Hepatic stellate cell (primary cell): ENCODE measurements at regions not wholly inside any gene's neighbourhood (a gene's known extent, or its start where the extent isn't known, plus 50 kb on each side); places are given as distances from the start of the nearest gene placed in this dataset.

Source experiments
- DNase-seq: peaks from one replicate; pipeline ENCODE4 v3.0.0; 2011; ENCODE audit warnings: low spot score

DNA sequence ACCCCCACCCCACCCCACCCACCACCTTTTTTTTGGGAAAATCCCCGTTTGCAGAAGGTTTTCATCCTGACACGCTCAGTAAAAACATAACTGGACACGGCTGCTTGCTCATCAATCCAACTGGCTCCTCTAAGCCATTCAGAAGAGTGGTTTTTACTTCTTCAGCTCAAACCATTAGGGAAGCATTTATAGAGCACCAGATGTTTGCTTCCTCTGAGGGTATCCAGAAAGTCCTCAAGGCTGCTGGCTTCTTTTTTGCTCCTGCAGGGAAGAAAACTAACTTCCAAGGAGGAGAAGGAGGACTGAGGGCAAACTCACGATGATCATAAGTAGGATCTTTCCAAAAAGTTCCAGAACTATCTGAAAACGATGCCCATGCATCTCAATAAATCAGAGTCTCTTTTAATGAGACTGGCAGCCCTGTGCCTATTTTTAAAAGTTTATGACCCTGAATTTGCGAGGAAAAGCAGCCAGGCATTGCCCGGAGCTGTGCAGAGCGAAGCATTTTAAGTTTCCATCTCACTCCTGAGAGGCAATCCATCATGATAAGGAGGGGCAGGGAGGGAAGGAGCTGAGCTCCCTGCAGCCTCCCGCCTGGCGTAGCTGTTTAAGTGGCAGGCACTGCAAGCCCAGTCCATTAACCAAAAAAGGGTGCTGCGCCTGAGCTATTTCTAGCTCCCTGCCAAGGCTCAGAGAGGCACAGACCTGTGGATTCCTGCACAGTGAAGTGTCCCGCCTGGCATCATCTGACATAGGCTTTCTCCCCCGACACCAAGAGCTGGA, 146.3 kb upstream of the FOXF1 start:
- DNase-seq: no peak

DNA sequence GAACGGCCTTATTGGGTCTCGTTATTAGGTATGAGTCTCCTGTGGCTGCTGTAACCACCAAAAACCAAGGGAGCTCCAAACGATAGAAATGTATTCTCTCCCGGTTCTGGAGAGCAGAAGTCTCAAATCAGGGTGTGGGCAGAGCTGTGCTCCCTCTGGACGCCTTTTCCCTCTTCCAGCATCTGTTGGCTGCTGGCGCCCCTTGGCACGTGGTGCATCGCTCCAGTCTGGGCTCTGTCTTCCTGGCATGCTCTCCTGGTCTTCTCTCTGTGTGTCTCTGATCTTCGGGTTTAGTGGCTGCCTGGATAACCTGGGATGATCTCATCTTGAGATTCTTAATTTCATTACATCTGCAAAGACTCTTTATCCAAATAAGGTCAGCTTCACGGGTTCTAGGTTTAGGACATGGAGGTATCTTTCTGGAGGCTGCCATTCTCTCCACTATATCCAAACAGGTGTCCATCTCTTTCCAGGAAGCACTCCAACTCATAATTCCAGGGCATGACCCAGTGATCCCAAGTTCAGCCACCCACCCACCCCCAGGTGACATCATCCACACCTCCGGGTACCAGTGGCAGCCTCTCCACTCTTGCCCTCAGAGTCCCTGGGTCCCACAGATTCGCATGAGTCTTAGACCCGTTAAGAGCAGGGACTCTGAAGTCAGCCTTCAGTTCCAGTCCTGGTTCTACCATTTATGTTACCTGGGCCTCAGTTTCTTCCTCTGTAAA, 145.5 kb upstream of the FOXF1 start:
- no peak for DNase-seq

DNA sequence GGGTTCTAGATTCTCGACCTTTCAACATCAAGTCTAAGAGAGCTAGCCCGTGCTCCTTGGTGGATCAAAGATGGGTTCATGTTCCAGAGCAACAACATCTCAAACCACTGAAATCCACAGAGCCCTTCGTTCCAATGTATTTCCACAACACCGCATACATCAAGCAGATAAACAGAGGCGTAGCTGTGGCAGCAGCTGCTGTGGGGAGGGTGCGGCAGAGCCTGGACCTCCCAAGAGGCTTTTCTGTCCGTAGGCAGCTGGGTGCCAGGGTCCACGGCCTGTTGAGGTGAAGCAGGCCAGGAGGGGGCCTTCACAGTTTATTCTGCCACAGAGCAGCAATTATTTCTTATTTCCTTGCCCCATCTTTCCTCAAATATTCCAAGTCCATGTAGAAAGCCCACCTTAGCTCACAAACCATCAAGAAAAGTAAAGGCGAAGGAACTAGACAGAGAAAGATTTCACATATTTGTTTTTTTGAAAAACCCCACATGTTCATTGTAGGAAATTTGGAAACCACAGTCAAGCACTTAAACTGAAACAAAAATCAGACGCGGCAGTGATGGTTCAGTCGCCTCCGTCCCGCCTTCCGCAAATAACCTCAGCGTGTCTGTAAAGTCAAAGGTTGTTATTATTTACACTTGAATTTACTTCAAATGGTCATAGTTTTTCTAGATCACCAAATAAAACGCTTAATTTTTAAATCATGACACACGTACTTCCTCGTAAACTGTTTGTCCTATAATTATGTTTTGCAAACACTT, 144.6 kb upstream of the FOXF1 start:
- DNase-seq: no peak

DNA sequence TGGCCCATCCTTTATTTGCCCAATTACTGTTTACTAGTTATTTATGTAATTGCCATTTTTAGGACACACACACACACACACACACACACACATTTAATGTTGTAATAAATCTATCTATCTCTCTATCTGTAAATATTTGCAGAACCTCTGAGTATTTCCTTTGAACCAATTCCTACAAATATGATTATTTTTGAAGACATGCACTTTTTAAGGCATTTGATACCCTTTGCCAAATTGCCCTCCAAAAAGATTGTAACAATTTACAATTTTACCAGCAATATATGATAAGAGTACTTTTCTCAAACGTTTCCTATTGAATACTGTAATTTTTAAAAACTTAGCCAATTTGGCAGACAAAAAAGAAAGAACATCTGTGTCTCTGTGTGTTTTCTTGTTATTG, 143.8 kb upstream of the FOXF1 start:
- DNase-seq: no peak

DNA sequence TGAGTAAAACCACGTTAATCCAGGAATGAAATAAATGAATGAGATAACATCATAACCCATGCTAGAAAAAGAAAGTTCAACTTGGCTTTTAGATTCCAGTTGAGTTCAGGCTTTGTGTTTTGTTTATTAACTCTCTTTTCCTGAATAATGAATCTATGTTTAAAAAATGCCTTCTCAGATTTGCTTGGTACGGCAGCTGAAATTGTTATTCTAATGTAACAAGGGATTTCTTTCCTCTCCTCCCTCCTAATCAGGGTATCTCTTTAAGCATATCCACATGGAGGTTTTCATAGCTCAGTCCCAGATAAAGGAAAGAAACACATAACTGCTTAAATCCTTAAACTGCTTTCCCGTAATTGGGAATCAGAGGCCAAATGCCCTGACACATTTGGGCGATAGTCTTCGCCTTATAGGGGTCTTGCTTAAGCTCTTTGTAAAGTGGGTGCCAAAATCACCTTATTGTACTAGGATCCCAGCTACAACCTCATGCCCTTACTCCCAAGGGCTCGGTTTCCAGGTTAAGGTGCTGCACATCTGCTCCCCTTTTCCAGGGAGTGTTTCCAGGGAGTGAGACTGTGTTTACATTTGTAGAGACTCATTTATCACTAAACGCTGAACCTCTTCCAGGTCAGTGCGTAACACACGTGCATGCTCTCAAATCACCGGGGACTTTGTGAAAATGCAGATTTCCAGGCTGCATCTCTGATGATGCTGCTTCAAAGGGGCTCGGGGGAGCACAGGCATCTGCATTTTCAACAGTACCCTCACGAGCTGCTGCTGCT, 142.8 kb upstream of the FOXF1 start:
- no peak for DNase-seq

DNA sequence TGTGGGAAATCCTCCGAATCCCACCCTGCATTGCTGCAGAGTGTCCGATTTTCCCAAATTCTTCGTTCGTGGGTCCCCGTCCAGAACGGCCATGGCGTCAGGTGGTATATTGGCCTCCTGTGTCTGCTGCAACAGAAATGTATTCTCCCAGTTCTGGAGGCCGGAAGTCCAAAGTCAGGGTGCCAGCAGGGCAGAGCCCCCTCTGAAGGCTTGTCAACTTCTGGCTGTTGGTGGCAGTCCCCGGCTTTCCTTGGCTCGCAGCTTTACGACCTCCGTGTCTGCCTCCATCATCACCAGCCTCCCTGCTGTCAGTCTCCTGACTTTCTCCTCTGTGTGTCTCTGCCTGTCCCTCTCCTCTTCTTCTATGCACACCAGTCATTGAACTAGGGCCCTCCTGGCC, 142.1 kb upstream of the FOXF1 start:
- no peak for DNase-seq

DNA sequence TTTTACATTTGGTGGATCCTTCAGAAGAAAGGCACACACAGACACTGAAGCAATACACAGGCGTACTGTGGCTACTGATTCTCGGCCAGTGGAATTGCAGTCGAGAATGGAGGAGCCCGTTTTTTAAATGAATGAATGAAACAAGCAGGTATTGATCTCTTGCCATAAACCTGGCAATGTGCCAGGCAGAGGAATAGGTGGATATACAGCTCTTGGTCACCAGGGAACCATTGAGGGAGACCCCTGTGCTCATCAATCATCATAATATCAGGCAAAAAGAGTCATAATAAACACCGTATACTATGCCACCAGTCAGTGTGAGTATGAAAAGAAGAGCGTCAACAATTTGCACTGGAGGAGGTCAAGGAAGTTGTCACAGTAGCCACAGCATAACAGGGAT, 140.3 kb upstream of the FOXF1 start:
- no peak for DNase-seq

DNA sequence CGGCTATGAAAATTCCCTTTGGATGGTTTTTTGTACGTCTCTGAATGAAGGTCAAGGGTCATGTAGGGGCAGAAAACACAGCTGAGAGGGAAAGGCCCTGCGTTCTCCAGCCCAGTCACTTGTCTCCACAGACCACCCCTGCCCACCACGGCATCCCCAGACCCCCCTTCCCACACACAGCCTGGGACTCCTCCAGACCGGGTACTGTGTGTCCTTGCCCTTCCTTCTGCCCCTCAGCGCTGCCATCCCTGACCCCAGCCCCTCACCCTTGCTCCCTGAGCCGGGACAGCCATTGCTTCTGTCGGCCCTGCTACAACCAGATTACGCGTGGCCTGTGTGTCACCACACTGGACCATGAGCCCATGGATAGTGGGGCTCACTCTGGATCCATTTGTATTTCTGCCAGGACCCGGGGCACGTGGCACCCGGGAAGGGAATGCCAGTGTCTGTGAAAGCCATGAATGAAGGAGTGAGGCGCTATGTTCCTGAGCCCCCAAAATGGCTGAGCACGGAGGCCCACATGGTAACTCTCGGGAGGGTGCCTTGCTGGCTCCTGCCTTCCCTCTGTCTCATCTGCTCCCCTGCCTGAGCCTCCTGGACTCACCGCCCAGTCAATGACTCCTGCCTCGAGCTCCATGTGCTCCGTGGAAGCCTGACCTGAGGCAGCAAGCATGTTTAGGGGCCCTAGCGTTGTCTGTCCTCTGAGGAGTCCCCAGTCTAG, 139.1 kb upstream of the FOXF1 start:
- DNase-seq: no peak

DNA sequence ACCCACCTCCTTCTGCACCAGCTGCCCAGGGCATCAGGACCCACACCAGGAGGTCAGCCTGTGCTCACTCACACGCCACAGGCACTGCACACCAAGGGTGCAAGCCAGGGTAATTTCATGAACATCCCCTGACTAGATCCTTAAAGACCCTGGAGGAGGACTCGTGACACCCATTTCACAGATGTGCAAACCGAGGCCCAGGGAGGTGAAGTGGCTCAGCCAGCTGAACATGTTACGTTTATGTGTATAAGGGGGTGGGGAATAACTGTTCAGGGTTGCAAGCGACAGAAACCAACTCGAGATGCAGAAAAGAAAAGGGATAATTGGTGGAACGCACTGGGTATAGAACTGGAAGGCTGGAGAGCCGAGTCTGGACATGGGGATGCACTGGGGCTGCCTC, 138.1 kb upstream of the FOXF1 start:
- DNase-seq: no peak

DNA sequence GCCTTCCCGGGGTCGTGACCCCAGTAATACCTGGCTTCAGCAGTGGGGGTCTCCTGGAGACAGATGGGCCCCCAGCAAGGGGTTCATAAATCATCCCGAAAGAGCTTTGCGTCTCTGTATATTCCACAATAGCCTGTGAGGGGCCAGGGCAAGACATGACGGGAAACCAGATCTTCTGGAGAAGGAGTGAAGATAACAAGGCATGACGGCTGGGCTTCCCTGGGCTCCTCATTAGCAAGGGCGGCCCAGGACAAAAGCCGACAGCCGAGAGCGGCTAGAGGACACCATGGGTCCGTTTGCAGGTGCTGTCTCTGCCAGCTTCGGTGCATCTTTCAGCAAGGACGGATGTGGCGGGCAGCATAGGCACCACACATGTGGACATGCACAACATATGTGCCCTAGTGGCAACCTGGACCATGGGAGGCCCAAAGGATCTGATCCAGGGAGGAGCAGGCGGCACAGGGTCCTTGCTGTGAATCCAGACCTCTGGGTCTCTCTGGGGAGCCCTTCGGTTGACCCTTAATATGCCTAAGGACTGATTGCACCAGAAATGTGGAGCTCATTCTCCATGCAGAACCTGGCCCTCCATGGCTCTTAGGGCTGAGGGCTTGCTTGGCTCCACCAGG, 136.9 kb upstream of the FOXF1 start:
- no peak for DNase-seq

DNA sequence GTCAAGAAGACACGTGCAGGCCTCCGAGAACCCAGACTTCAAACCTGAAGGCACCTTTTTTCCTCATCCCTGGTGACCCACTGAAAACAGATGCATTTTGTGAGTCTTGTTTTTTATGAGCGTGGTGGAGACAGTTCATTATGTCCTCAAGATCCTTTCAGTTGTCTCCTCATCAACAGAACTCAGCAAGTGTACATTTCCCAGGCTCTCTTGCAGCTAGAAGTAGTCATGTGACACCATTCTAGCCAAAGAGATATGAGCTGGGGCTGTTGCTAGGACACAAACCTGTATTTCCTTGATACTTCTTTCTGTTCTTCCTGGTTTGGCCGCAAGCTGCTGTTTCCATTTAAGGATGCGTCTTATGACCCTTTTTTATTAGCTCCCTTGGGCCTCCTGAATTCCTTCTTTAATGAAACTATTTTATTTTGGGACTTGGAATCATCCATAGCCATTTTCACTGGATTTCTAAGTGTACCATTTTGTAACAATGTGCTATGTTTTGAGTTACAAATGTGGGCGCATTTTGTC, 135.7 kb upstream of the FOXF1 start:
- no peak for DNase-seq

DNA sequence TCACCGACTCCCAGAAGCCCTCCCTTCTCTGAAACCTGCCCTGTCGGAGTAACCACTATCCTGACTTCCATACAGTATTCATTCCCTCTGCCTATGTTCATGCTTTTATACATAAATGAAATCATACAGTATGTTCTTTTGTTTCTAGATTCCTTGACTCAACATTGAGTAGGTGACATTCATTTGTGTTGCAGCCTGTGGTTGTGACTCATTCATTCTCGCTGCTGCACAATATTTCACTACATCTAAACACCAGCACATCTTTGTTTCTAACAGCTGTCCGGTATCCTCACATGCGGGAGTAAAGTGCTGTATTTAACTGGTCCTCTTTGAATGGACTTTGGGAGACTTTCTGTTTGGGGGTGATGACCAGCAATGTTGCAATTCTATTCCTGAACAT, 135.0 kb upstream of the FOXF1 start:
- DNase-seq: peak; percentile 57

DNA sequence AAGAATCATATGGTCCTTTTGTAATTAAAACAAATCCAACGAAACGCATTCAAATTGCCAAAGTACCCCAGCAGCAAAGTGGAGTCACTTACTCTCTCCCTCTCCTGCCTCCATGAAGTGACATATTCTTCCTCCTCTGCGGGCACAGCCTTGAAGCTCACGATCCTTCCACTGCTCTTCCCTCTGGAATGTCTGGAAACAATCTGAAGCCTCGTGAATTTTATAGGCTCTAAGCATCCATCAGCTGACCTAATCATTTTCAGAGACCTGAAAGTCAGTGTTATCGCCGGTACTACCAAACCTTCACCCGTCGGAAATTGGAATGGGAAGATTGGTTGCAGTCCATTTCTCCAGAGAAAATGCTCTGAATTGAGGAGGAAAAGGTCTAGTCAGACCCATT, 134.5 kb upstream of the FOXF1 start:
- DNase-seq: no peak

DNA sequence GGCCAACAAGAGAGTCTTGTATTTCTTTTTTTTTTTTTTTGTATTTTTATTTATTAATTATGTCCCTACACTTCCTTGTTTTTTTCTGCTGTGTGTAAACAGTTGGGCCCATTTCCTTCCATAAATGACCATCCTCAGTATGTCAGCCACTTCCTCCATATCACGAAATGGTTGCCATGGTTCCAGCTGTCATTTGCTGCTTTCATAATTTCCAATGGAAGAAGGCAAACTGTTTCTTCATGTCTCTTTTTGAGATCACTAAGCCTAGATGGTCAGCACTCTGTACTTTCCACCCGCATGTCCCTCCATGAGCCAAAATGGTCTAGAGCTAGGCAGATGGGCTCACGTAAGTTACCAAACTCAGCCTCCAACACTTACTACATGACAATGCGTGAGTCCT, 133.5 kb upstream of the FOXF1 start:
- no peak for DNase-seq

DNA sequence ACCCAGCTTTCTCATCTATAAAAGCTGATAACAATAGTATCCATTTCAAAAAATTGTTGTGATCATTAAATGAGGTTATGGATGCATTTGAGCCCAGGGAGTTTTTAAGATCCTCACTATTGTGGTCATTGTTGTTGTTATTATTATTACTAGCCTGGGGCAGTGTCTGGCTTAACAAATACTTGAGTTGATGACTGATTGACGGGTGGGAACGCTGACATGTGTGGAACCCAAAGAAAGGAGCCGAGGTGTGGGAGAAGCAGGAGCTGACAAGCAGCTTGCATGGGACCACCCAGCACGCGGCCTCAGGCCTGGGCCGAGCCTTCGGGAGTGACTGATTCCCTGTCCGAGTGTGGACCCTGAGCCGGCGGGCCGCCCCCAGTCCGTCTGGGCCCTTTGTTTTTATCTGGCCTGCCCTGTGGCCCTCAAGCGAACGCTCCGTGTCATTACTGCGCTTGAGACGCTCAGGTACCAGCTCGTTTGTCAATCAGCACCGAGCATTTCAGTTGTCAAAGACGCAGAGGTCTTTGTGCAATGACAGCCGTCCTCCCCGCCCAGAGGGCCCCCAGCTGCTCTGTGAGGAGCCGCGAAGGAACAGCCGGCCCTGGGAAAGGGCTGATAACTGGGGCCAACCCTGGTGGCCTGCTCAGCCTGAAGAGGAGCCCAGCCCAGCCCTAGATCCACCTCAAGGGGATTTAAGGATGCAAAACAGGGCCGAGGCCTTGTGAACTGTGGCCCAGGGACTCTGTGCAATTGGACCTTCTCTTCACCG, 132.9 kb upstream of the FOXF1 start:
- DNase-seq: no peak

DNA sequence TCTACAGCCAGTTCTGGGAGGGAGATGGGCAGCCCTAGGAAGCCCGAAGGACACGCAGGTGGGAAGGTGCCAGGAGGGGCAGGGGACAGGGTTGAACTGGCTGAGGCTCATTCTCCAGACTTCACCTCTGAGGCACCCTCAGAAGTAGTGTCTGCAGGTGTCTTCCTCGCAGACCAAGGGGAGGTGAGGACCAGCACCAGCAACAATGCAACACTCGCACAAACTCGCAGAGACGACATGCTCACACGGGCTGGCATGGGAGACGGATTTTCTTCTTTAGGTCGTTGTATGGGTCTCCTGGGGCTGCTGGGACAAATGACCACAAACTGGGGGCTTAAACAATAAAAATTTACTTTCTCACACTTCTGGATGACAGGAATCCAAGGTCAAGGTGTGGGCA, 132.2 kb upstream of the FOXF1 start:
- no peak for DNase-seq

DNA sequence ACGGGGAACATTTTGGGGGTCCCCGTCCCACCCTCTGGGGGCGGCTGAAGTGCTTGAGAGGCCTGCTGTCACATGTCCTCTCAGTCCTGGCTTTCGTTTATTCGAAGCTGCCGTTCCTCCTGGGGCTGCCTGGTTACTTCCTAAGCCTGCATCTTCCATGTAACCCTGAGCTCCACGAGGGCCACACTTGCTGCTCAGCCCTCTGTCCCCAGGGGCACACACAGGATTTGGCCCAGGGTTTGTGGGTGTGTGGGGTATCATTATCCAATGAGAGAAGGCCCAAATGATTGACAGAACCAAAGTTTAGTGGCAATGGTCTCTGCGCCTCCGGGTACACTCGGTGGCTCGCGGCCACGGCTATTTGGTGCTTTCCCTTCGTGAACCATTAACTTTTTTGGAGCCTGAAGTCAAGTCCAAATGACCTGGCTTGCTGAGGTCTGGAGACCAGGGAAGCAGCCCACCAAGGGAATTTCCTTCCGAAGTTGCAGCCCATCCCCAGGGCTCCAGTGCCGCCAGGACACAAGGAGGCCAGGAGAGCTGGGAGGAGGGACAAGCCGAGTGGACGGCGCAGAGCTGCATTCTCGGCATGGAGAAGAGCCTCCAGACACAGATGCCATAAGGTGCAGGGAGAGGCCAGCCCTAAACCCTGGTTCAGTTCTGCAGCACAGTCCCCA, 131.4 kb upstream of the FOXF1 start:
- DNase-seq: no peak

DNA sequence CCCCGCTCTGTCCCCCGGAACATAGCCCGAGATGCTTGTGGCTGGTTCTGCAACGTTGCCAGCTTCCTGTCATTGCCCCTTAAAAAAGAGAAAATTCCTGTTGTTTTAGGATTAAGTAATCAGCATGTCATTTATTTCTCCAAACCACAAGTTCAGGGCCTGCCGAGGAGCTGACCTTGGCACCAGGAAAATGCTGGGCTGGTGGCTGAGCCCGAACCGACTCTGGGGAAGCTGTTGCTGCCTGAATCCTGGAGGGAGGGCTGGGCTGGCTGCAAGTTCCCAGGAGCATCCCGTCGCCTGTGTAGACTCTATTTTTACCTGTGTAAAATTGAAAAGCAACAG, 130.9 kb upstream of the FOXF1 start:
- peak; percentile 80 for DNase-seq

DNA sequence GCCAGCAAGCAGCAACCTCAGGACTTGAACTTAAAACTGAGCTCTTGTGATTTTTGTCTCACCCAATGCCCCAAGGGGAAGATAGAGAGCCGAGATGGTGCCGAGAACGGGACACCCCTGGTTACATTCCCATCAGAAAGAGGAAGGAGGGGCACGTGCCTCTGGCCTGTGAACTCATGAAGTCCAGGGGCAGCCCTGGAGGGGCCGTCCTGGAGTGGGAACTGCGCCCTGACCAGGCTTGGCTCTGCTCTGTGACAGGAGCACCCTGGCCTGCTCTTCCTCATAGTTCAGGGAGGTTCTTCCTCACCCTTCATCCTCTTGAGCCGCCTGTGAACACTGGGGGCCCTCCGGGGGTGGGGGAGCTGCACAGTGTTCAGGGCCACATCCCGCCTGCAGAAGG, 130.3 kb upstream of the FOXF1 start:
- DNase-seq: no peak

DNA sequence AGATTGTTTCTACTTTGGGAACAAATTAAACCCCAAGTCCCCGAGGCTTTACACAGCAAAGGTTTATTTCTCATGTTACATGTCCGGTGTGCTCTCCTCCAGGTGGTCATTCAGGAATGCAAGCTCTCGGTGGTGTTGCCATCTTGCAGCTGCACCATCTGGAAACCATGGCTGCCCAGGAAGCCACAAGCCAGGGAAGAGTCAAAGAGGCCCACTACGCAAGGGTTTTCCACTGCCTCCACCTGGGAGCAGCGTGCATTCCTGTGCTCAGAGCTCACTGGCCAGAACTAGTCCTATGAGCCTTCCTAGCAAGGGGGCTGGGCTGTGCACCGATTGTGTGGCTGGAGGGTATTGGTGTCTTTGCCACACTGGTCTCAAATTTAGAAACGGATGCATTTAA, 128.8 kb upstream of the FOXF1 start:
- no peak for DNase-seq
